Upper lobe of left lung (tissue), 6 donors: ENCODE measurements at regions not wholly inside any gene's neighbourhood (a gene's known extent, or its start where the extent isn't known, plus 50 kb on each side); places are given as distances from the start of the nearest gene placed in this dataset.
A peak's percentile ranks its signal among the peaks of the same experiment; 100 is the strongest.

Experiments
- ATAC-seq, 2 donors: fragments of 200-7000 bp; cut with Tn5 transposase; one replicate each; pipeline ENCODE4 v1.9.1; 2022; ENCODE audit warnings: mild to moderate bottlenecking in 2 of 2, moderate library complexity in 2 of 2; ENCODE audit not compliant: low FRiP score in 2 of 2
- DNase-seq, 2 donors: peaks; one replicate each; pipeline ENCODE4 v3.0.0-alpha.2; 2019 to 2020
- H3K27ac ChIP-seq, 4 donors: fragments of 200-600 bp; sonication (generic); one replicate each; pipeline ENCODE4 v1.5.1; 2016 to 2019
- H3K27me3 ChIP-seq, 4 donors: fragments of 200-600 bp; sonication (generic); one replicate each; pipeline ENCODE4 v1.5.1; 2017 to 2019
- H3K36me3 ChIP-seq, 4 donors: fragments of 200-600 bp; sonication (generic); one replicate each; pipeline ENCODE4 v1.5.1; 2016 to 2019
- H3K4me1 ChIP-seq, 4 donors: fragments of 200-600 bp; sonication (generic); one replicate each; pipeline ENCODE4 v1.5.1; 2018 to 2019
- H3K4me3 ChIP-seq, 4 donors: fragments of 200-600 bp; sonication (generic); one replicate each; pipeline ENCODE4 v1.5.1; 2017 to 2019; ENCODE audit warnings: mild to moderate bottlenecking in 2 of 4, moderate library complexity in 1 of 4
- H3K9me3 ChIP-seq, 4 donors: fragments of 200-600 bp; sonication (generic); one replicate each; pipeline ENCODE4 v1.5.1; 2018 to 2019
- EP300 ChIP-seq, 4 donors: sonication (generic); formaldehyde crosslinking; IDR thresholded peaks; one replicate each; pipeline ENCODE4 v1.5.1; 2017; ENCODE audit warnings: antibody characterized with exemption in 4 of 4, control low read depth in 2 of 4
- POLR2A ChIP-seq, 4 donors: fragments of 450-650 bp; IDR thresholded peaks; one replicate each; pipeline ENCODE4 v1.5.1; 2016 to 2017; ENCODE audit warnings: antibody characterized with exemption in 4 of 4, mild to moderate bottlenecking in 2 of 4
- POLR2AphosphoS5 ChIP-seq, 2 donors: sonication (generic); formaldehyde crosslinking; IDR thresholded peaks; one replicate each; pipeline ENCODE4 v1.5.1; 2017; ENCODE audit warnings: antibody characterized with exemption in 2 of 2
- whole genome bisulfite sequencing, 2 donors: methylation state at CpG; one replicate each; pipeline ENCODE4 v1.1.5; 2017 to 2018; 5-methylcytosine and 5-hydroxymethylcytosine counted together
- TF ChIP-seq, protein P1 (sequence below), 6 experiments: fragments of 450-650 bp in 4 of 6; fragments of 200-600 bp in 2 of 6; sonication (generic) in 2 of 6; IDR thresholded peaks; one replicate each; pipeline ENCODE4 v1.5.1; 2016 to 2019; ENCODE audit warnings: antibody characterized with exemption in 6 of 6
- donor health status: DM: no; HTN: no; CAD: no; lungs with moderate emphysema.
- donor health status: DM: no; HTN: yes; CAD: no; lungs with severe emphysema.

DNA sequence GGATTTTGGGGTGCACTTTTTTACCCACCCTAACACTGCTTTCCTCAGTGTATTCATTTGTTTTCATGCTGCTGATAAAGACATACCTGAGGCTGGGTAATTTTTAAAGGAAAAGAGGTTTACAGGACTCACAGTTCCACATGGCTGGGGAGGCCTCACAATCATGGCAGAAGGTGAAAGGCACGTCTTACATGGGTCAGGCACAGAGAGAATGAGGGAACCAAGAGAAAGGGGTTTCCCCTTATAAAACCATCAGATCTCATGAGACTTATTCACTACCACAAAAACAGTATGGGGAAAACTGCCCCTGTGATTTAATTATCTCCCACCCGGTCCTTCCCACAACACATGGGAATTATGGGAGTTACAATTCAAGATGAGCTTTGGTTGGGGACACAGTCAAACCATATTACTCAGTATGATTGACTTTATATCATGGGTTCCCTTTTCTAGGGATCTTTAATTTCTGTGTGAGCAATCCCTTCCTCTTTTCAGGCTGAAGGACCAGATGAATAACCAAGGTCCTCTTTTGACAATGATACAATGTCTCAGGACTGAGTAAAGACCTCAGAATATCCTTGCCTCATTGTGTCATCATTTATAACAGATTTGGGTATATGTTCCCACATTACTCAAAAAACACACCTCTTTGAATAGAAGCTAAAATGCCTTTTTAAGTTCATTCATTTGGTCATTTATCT is 100.1 kb upstream of the TRIB2 start:
- Histone ChIP-seq H3K36me3 (no peaks in the 10 kb centered on the region), H3K27ac (no peak overlapping the region), H3K4me3 (no peak overlapping the region), H3K4me1 (no peaks in the 10 kb centered on the region), H3K9me3 (no peaks in the 10 kb centered on the region), H3K27me3 (no peaks in the 10 kb centered on the region)
- TF ChIP-seq POLR2A (IDR thresholded peaks at IDR 0.05) (no peak), POLR2AphosphoS5 (IDR thresholded peaks at IDR 0.05) (no peak), EP300 (IDR thresholded peaks at IDR 0.05) (no peak)
- TF ChIP-seq, protein P1, sequence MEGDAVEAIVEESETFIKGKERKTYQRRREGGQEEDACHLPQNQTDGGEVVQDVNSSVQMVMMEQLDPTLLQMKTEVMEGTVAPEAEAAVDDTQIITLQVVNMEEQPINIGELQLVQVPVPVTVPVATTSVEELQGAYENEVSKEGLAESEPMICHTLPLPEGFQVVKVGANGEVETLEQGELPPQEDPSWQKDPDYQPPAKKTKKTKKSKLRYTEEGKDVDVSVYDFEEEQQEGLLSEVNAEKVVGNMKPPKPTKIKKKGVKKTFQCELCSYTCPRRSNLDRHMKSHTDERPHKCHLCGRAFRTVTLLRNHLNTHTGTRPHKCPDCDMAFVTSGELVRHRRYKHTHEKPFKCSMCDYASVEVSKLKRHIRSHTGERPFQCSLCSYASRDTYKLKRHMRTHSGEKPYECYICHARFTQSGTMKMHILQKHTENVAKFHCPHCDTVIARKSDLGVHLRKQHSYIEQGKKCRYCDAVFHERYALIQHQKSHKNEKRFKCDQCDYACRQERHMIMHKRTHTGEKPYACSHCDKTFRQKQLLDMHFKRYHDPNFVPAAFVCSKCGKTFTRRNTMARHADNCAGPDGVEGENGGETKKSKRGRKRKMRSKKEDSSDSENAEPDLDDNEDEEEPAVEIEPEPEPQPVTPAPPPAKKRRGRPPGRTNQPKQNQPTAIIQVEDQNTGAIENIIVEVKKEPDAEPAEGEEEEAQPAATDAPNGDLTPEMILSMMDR (IDR thresholded peaks at IDR 0.05): no peak
- 83 to 87% methylated on average over 2 of the region's 2 CpGs for WGBS, 2 donors
- peak in 1 of 2 donors; percentile 59 for ATAC-seq
- DNase-seq: no peak

DNA sequence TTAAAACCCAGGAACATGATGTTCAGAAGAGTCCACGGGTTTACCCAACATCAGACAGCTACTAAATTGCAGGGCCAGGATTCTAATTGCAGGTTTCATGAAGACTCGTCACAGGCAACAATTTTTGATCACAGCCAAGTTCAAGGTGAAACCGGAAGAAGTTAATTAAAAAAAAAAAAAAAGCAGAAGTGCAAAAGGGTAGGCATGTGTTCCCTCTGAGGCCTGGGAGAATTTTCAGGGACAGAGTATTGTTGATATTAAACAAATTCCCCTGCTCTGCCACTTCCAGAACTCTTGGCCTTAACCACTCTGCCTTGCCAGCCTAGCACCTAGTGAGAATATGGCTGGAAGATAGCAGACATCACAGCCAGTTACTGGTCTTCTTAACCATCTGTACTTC is 99.4 kb upstream of the TRIB2 start:
- H3K9me3 ChIP-seq: no peaks in the 10 kb centered on the region
- H3K27ac ChIP-seq: no peak overlapping the region
- H3K4me1 ChIP-seq: no peaks in the 10 kb centered on the region
- ATAC-seq (no peak), DNase-seq (no peak)
- no peak overlapping the region for H3K4me3 ChIP-seq
- no peaks in the 10 kb centered on the region for H3K27me3 ChIP-seq
- TF ChIP-seq EP300 (IDR thresholded peaks at IDR 0.05): no peak
- TF ChIP-seq, protein P1 (IDR thresholded peaks at IDR 0.05): no peak
- TF ChIP-seq POLR2AphosphoS5 (IDR thresholded peaks at IDR 0.05): no peak
- no peak for TF ChIP-seq POLR2A (IDR thresholded peaks at IDR 0.05)
- no peaks in the 10 kb centered on the region for H3K36me3 ChIP-seq
- WGBS, 2 donors: 84 to 85% methylated on average over 3 of the region's 3 CpGs

DNA sequence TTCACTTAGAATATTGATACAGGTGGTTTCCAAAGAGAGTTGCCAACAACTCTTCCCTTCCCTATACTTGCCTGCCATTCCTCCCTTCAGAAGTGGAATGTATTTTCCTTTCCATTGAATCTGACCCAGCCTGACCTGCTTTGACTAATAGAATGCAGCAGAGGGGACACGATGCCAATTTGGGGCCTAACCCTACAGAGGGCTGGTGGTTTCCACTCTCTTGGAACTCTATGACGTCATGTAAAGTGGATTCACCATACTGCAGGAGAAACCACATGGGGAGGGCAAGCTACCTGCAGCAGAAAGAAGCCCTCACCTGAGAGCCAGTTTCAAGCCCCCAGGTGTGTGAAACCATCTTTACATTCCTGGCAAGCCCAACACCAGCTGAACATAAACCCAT is 98.9 kb upstream of the TRIB2 start:
- TF ChIP-seq POLR2AphosphoS5 (IDR thresholded peaks at IDR 0.05): no peak
- TF ChIP-seq POLR2A (IDR thresholded peaks at IDR 0.05): no peak
- H3K27me3 ChIP-seq: no peaks in the 10 kb centered on the region
- ATAC-seq: no peak
- DNase-seq: no peak
- H3K9me3 ChIP-seq: no peaks in the 10 kb centered on the region
- H3K4me1 ChIP-seq: no peaks in the 10 kb centered on the region
- WGBS, 2 donors: 79 to 91% methylated on average over 2 of the region's 2 CpGs
- H3K27ac ChIP-seq: no peak overlapping the region
- H3K36me3 ChIP-seq: no peaks in the 10 kb centered on the region
- no peak overlapping the region for H3K4me3 ChIP-seq

DNA sequence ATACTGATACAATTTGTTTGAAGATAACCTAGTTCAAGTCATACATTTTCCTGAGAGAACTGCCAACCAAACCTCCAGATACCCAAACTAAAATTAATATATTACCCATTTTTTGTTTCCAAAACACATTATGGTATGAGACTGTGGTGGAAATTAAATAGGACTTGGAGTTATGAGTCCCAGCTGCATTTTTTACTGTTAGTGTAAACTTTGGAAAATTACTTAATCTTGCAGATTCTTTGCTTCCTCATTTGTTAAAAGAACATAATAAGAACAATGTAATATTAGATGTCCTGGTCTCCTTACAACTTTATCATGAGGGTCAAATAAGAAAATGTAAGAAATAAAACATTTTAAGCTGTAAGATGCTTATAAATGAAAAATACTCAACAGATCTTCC is 98.2 kb upstream of the TRIB2 start:
- H3K4me3 ChIP-seq: no peak overlapping the region
- H3K4me1 ChIP-seq: no peaks in the 10 kb centered on the region
- no peak for ATAC-seq
- no peaks in the 10 kb centered on the region for H3K36me3 ChIP-seq
- H3K9me3 ChIP-seq: no peaks in the 10 kb centered on the region
- no peak for DNase-seq
- TF ChIP-seq POLR2A (IDR thresholded peaks at IDR 0.05) (no peak), EP300 (IDR thresholded peaks at IDR 0.05) (no peak), POLR2AphosphoS5 (IDR thresholded peaks at IDR 0.05) (no peak)
- TF ChIP-seq, protein P1 (IDR thresholded peaks at IDR 0.05): no peak
- H3K27ac ChIP-seq: no peak overlapping the region
- H3K27me3 ChIP-seq: no peaks in the 10 kb centered on the region

DNA sequence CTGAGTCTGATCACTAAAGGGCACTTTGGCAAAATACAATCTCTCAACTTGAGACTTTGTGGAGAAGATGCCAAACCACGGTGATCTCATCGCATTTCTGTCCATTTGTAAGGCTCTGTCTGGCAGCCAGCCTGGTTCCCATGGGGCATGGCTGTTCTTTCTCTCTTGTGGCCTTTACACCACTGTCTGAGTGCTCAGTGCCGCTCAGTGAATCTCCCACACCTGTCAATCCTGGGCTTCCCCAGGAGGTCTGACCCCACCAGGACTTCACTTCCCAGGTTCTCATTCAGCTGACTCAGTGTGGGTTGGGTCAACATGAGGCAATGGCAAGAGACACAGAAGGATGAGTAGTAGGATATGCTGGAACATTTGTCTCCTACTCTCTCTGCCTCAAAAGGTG is 96.8 kb upstream of the TRIB2 start:
- WGBS, 2 donors: 68 to 85% methylated on average over 3 of the region's 3 CpGs
- Histone ChIP-seq H3K4me1 (no peaks in the 10 kb centered on the region), H3K4me3 (no peak overlapping the region), H3K27me3 (no peaks in the 10 kb centered on the region), H3K27ac (no peak overlapping the region), H3K36me3 (no peaks in the 10 kb centered on the region), H3K9me3 (no peaks in the 10 kb centered on the region)
- TF ChIP-seq POLR2A (IDR thresholded peaks at IDR 0.05): no peak
- no peak for TF ChIP-seq POLR2AphosphoS5 (IDR thresholded peaks at IDR 0.05)
- DNase-seq (no peak), ATAC-seq (peak in 1 of 2 donors; percentile 65)

DNA sequence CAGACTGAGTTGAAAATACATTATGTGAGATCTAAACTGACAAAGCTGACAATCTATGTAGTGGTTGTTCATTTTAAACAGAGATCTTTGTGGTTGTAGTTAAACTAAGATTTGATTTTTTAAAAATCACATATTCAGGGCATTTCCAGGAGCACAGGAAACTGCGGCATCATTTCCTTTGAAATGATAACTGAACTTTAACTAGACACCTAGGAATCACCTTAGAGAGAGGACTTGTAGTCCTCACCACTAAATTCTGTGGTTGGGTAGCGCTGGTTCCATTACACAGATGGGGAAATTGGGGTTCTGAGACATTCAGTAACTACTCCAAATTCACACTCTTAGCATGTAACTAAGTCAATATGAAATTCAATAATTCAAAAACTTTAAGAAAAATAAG is 96.0 kb upstream of the TRIB2 start:
- no peak for ATAC-seq
- H3K27me3 ChIP-seq: no peaks in the 10 kb centered on the region
- no peak for DNase-seq
- H3K27ac ChIP-seq: no peak overlapping the region
- no peaks in the 10 kb centered on the region for H3K9me3 ChIP-seq
- no peaks in the 10 kb centered on the region for H3K4me1 ChIP-seq
- no peaks in the 10 kb centered on the region for H3K36me3 ChIP-seq
- 92 to 93% methylated on average over 2 of the region's 2 CpGs for WGBS, 2 donors
- no peak for TF ChIP-seq POLR2A (IDR thresholded peaks at IDR 0.05)
- no peak for TF ChIP-seq POLR2AphosphoS5 (IDR thresholded peaks at IDR 0.05)
- TF ChIP-seq EP300 (IDR thresholded peaks at IDR 0.05): no peak
- H3K4me3 ChIP-seq: no peak overlapping the region
